Testis (tissue), 2 donors: ENCODE measurements at regions not wholly inside any gene's neighbourhood (a gene's known extent, or its start where the extent isn't known, plus 50 kb on each side); places are given as distances from the start of the nearest gene placed in this dataset.

Experiments
- CTCF ChIP-seq, 3 experiments: fragments of 450-650 bp in 2 of 3; fragments of 200-600 bp in 1 of 3; sonication (generic) in 1 of 3; IDR thresholded peaks; one replicate each; pipeline ENCODE4 v1.5.1; 2016 to 2019; ENCODE audit warnings: antibody characterized with exemption in 3 of 3, mild to moderate bottlenecking in 2 of 3, moderate library complexity in 1 of 3
- POLR2A ChIP-seq: fragments of 450-650 bp; IDR thresholded peaks from one replicate; pipeline ENCODE4 v1.6.1; 2017; ENCODE audit warnings: antibody characterized with exemption, mild to moderate bottlenecking, moderate library complexity

GRCh38 chr6:6915219-6915618 is 192.5 kb upstream of the RREB1 start:
- TF ChIP-seq CTCF (IDR thresholded peaks at IDR 0.05) (no peak), POLR2A (no peak)
